T47D (cell line): ENCODE measurements at regions not wholly inside any gene's neighbourhood (a gene's known extent, or its start where the extent isn't known, plus 50 kb on each side); places are given as distances from the start of the nearest gene placed in this dataset.
"Not testable (repeated sequence)": the region's sequence is repeated elsewhere in the genome, so short reads cannot be mapped to it uniquely, and the experiment has no call there.

ENCODE experiments used
- DNase-seq, 2 experiments: peaks; one replicate each; pipeline versions ENCODE4 v3.0.0 to v3.0.0-alpha.2; 2011 to 2012; ENCODE audit warnings: low read depth in 1 of 2, low spot score in 1 of 2
- JUND ChIP-seq: IDR thresholded peaks from 2 replicates; pipeline ENCODE4 v1.6.1; 2012; ENCODE audit warnings: low read depth
- in situ Hi-C: cut with HindIII; loops from 2 replicates; pipeline ENCODE4 v1.10.0; 2016; ENCODE audit warnings: low sequenced_read_pairs, low pct_unique_long_range_greater_than_20kb

GRCh38 chr21:9675811-9676210 lies 845.6 kb upstream of the TPTE start:
- DNase-seq, in situ Hi-C loops: not testable (repeated sequence)

- DNase-seq, in situ Hi-C loops: not testable (repeated sequence)
Measured at GRCh38 chr21:9679029-9679428, 842.4 kb upstream of the TPTE start.

GRCh38 chr21:9688945-9689344 lies 832.4 kb upstream of the TPTE start:
- DNase-seq, in situ Hi-C loops: not testable (repeated sequence)

GRCh38 chr21:9690981-9691380 lies 830.4 kb upstream of the TPTE start:
- DNase-seq, in situ Hi-C loops: not testable (repeated sequence)

DNA sequence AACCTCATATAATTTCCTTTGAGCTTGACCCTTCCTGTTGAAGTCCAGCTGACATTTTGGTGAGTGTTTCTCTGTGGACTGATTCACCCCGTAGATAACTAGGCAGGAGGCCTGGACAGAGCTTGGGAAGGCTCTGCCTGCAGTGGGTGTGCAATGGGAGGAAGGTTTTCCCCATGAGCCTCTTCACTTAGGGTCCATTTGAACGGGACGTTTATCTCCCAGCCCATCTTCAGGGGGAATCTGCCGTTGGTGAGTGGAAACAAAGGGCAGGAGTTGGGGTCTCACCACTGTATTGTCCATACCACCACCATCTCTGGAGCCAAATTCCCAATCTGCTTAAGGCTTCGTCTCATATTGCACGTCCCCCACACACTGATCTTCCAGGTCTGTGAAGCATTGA lies 825.6 kb upstream of the TPTE start:
- in situ Hi-C loops, DNase-seq: not testable (repeated sequence)

- in situ Hi-C loops, DNase-seq: not testable (repeated sequence)
Measured at GRCh38 chr21:9697751-9698150, 823.6 kb upstream of the TPTE start.

DNA sequence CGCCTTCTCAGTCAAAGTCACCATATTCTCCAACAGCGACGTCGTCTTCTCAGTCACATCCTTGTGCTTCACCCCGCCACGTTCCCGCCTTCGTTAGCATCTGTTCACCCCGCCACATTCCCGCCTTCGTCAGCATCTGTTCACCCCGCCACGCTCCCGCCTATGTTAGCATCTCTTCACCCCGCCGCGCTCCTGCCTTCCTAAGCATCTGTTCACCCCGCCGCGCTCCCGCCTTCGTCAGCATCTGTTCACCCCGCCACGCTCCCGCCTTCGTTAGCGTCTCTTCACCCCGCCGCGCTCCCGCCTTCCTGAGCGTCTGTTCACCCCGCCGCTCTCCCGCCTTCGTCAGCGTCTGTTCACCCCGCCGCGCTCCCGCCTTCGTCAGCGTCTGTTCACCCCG lies 816.4 kb upstream of the TPTE start:
- DNase-seq, in situ Hi-C loops: not testable (repeated sequence)

GRCh38 chr21:9705455-9705854 lies 815.9 kb upstream of the TPTE start:
- in situ Hi-C loops: not testable (repeated sequence)

DNA sequence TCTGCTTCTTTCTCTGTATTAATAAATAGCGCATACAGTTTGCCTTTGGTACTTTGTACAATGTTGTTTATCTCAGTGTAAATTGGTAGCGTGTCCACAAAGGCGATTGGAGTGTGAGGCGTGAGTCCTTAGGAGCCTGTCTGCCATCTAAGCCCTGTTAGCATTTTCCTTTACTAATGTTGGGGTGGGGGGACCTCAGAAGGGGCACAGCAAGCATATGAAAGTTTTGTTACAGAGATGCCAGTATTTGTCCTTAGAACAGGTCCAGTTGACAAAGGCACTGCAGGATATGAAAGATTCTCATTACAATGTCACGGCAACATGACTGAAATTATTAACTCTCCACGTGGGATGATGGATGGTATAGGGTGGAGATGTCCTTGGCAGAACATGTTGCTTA lies 796.8 kb upstream of the TPTE start:
- DNase-seq: not testable (repeated sequence)

More at GRCh38 chr21:9705455-9705854, 815.9 kb upstream of the TPTE start:
- DNase-seq: not testable (repeated sequence)

GRCh38 chr21:9727187-9727586 lies 794.2 kb upstream of the TPTE start:
- DNase-seq, in situ Hi-C loops: not testable (repeated sequence)

More for the DNA sequence above, 796.8 kb upstream of the TPTE start:
- in situ Hi-C loops: not testable (repeated sequence)

DNA sequence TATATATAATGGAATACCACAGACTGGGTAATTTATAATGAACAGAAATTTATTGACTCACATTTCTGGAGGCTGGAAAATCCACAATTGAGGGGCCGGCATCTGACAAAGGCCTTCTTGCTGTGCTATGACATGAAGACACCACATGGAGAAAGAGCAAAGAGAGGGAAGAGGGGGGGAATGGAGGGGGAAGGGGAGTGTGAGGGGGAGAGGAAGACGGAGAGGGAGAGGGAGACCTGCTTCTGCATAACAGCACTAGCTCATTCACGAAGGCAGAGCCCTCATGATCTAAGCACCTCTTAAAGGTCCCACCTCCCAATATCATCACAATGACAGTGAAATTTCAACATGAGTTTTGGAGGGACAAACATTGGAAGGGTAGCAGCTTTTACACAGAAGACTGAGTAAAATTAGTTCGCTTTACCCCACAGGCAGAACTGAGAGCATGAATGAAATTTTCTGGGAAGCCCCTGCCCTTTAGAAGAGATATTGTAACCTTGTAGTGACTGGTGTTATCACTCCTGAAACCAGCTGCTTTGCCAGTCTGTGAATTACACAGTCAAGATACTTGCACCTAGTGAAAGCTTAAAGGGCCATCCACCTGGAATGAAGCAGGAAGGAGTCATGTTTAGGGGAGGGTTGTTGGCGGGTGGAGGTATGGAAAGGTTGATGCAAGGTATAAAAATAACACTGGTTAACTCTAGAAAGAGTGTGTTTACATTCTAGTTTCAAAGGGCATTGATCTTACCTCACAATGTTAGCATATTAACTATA lies 793.0 kb upstream of the TPTE start:
- DNase-seq, in situ Hi-C loops: not testable (repeated sequence)

GRCh38 chr21:9730866-9731265 lies 790.5 kb upstream of the TPTE start:
- no peak for TF ChIP-seq JUND
- DNase-seq: no peak
- in situ Hi-C loops: no loop called here

- in situ Hi-C loops, DNase-seq: not testable (repeated sequence)
Measured at GRCh38 chr21:9731317-9731716, 790.1 kb upstream of the TPTE start.

- DNase-seq, in situ Hi-C loops: not testable (repeated sequence)
Measured at GRCh38 chr21:9732605-9733004, 788.8 kb upstream of the TPTE start.

DNA sequence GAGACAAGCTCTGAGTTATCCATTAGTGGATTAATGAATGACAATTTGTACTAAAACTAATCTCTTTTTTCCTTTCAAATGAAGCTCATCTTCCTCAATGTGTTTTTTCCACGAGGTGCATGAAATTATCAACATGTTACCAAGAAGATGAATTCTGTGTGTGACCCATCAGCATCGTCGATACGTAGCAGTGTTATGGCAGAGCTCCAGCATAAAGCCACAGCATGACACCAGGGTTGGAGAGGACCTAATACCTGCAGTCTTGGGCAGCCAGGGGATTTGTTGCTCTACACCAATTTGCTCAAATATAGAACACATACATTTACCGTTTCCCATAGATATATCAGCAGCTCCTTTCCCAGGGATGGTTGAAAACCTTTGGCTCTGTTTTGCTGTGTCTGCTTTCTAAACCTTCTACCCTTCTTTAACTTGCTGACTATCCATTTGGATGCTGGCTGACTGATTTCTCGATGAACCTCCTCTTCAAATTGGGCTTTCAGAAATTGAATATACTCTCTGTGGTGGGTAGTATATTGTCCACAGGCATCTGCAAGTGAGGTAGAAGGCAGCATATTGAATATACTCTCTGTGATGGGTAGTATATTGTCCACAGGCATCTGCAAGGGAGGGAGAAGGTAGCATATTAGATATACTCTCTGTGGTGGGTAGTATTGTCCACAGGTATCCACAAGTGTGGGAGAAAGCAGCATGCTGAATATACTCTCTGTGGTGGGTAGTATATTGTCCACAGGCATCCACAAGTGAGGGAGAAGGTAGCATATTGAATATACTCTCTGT lies 787.4 kb upstream of the TPTE start:
- DNase-seq, in situ Hi-C loops: not testable (repeated sequence)
